Medulla oblongata (tissue), 1 donor: ENCODE measurements at regions not wholly inside any gene's neighbourhood (a gene's known extent, or its start where the extent isn't known, plus 50 kb on each side); places are given as distances from the start of the nearest gene placed in this dataset.

Experiments
- DNase-seq: peaks from one replicate; pipeline ENCODE4 v3.0.0-alpha.2; 2015; ENCODE audit errors: extremely low spot score

- no peak for DNase-seq
Measured at GRCh38 chr9:93900971-93901861, 53.9 kb downstream of the BARX1 start.

- no peak for DNase-seq
Measured at GRCh38 chr9:93900436-93900819, 54.7 kb downstream of the BARX1 start.

- no peak for DNase-seq
Measured at GRCh38 chr9:93899609-93900435, 55.3 kb downstream of the BARX1 start.

- no peak for DNase-seq
Measured at GRCh38 chr9:93898502-93899426, 56.4 kb downstream of the BARX1 start.

GRCh38 chr9:93898026-93898425 is 57.1 kb downstream of the BARX1 start:
- DNase-seq = no peak

- no peak for DNase-seq
Measured at GRCh38 chr9:93897075-93897970, 57.8 kb downstream of the BARX1 start.

GRCh38 chr9:93896496-93897033 is 58.6 kb downstream of the BARX1 start:
- no peak for DNase-seq

- DNase-seq = no peak
Measured at GRCh38 chr9:93896093-93896492, 59.1 kb downstream of the BARX1 start.

DNA sequence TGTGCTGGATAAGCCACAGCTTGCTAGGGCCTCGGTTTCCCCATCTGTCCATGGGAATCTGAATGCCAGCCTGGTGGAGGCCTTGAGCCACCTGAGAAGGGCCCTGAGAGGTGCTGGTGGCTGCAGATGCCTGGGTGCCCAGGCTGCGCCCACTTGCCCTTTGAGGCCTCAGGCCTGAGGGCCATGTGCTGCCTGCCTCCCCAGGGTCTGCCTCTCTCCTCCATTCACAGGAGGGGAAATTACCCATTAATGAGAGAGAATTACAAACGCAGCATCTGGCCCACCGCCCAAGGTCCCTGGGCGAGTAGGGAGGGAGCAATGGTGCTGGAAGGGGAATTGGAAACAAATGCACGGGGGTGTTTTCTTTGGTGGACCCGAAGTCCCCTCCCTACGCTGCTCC is 59.6 kb downstream of the BARX1 start:
- DNase-seq = no peak

DNA sequence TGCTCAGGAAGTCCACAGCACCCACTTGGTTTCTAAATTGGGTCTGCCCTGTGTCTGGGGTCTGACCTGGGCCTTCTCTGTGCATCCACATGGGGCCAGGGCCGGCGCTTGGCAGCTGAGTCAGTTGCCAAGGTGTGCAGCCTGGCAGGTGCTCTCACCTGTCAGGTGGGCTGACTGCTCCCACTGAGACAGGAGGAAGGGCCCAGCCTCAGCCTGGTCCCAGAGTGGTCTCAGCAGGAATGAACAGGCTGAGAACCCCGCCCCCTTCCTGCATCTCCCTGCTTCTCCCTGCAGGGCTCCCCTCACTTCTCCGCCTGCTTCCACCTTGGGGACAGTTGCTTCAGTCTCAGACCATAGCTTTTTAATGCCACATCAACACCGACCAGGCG is 60.5 kb downstream of the BARX1 start:
- no peak for DNase-seq

DNA sequence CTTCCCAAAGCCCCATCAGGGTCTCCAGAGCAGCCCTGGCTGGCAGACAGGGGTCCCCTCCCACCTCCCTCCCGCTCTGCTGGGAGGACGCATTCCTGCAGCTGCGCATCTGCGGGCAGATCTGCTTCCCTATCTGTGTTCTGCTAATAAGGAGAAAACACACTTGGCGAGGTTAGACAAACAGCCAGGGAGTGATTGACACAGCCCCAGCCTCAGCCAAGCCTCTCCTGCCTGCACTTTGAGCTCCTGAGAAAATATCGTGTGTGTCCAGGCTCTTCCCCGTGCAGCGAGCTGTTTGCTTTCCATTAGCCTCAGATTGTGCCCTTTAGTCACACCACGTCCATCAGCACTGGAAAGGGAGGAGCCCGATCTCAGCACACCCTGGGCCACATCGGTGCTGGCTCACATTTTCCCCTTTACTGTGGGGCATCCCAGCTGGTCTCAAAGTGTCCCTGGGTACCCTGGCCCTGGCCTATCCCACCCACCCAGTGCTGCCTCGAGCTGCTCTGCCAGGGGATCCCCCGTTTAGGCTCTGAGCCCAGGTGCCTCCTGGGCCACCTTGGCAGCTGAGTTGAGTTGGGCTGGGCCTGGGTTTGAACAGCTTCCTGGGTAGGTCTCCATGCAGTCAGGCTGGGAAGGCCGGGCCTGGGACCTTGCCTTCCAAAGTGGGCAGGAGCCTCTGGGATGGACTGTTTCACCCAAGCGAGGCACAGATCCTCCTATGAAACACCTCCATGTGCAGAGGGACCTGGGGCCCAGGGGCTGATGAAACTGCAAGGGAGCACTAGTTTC is 61.1 kb downstream of the BARX1 start:
- DNase-seq = no peak

GRCh38 chr9:93893194-93893593 is 62.0 kb downstream of the BARX1 start:
- no peak for DNase-seq

DNA sequence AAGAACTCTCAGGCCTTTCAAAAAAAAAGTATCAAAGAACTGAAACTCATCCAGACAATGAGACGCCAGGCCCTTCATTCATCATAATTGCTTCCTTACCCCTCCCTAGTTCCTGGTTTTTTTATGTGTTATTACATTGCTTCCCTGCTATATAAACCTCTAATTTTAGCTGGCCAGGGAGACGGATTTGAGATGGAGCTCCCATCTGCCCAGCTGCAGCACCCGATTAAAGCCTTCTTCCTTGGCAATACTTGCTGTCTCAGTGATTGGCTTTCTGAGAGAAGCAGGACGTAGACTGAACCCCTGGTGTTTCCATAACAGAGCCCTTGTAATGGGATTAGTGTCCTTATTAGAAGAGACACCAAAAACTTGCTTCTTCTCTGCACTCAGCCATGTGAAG is 62.4 kb downstream of the BARX1 start:
- no peak for DNase-seq

GRCh38 chr9:93891549-93892310 is 63.4 kb downstream of the BARX1 start:
- DNase-seq = no peak

GRCh38 chr9:93891050-93891449 is 64.1 kb downstream of the BARX1 start:
- no peak for DNase-seq

DNA sequence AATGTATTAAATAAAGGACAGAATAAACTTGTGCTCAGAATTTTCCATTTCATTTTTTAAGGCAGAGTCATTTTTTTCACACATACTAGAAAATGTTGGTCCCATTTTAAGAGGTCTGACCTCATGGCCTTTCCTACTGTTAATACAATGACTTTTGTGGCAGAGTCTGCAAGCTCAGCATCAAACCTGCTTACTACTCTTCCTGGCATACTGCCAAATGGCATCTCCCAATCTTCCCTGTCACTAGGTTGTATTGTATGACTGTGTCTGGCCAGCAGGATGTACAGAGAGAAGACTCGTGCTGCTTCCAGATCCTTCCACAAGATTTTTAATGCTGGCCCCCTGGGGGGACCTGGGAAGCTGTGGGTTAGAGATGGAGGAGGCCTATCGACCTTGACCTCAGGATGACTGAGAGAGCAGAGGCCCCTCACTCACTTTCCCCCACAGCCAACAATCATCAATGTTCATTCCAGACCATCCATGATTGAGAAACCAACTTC is 64.7 kb downstream of the BARX1 start:
- DNase-seq = no peak

DNA sequence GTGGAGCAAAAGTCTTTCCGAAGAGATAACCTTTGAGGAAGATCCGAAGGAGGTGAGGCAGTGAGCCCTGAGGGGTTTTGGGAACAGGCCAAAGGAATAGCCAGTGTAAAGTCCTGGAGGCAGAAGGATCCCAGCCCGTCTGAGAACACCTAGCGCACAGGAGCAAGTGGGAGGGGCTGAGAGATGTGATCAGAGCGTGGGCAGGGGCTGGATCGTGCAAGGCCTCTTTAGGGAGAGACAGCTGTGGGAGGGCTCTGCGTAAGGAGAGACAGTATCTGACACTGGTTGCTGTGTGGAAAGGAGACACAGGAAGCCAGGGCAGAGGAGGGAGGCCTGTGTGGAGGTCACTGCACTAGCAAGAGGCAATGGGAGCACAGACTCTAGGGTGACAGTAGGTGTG is 68.2 kb downstream of the BARX1 start:
- DNase-seq = no peak

DNA sequence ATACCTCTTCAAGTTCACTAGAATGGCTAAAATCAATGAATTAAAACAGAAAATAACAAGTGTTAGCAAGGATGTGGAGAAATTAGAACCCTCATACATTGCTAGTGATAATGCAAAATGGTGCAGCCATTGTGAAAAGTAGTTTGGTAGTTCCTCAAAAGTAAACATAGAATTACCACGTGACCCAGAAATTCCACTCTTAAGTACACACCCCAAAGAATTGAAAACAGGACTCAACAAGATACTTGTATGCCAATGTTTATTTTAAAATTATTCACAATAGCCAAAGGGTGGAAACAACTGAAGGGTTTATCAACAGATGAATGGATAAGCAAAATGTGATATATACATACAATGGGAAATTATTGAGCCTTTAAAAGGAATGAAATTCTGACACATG is 70.3 kb downstream of the BARX1 start:
- no peak for DNase-seq
